ENCODE measurements at regions not wholly inside any gene's neighbourhood (a gene's known extent, or its start where the extent isn't known, plus 50 kb on each side); places are given as distances from the start of the nearest gene placed in this dataset.

- H3K4me1 ChIP-seq = no peaks in the 10 kb centered on the region
- H3K36me3 ChIP-seq = no peaks in the 10 kb centered on the region
- H3K4me3 ChIP-seq = no peak overlapping the region
- H3K9me3 ChIP-seq = no peaks in the 10 kb centered on the region
- no peak for DNase-seq (ENCODE audit: low spot score)
- no peaks in the 10 kb centered on the region for H3K27me3 ChIP-seq
- TF ChIP-seq, protein P1, sequence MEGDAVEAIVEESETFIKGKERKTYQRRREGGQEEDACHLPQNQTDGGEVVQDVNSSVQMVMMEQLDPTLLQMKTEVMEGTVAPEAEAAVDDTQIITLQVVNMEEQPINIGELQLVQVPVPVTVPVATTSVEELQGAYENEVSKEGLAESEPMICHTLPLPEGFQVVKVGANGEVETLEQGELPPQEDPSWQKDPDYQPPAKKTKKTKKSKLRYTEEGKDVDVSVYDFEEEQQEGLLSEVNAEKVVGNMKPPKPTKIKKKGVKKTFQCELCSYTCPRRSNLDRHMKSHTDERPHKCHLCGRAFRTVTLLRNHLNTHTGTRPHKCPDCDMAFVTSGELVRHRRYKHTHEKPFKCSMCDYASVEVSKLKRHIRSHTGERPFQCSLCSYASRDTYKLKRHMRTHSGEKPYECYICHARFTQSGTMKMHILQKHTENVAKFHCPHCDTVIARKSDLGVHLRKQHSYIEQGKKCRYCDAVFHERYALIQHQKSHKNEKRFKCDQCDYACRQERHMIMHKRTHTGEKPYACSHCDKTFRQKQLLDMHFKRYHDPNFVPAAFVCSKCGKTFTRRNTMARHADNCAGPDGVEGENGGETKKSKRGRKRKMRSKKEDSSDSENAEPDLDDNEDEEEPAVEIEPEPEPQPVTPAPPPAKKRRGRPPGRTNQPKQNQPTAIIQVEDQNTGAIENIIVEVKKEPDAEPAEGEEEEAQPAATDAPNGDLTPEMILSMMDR (IDR thresholded peaks at IDR 0.05) = no peak
- no peak overlapping the region for H3K27ac ChIP-seq
These were observed 175.9 kb upstream of the NR5A2 start for GRCh38 chr1:199851439-199852140.

- TF ChIP-seq, protein P1 (IDR thresholded peaks at IDR 0.05) = no peak
- no peak for DNase-seq (ENCODE audit: low spot score)
- no peak overlapping the region for H3K4me3 ChIP-seq
- no peaks in the 10 kb centered on the region for H3K36me3 ChIP-seq
- no peaks in the 10 kb centered on the region for H3K27me3 ChIP-seq
- H3K27ac ChIP-seq = no peak overlapping the region
- H3K9me3 ChIP-seq = no peaks in the 10 kb centered on the region
- H3K4me1 ChIP-seq = no peaks in the 10 kb centered on the region
These were observed 172.7 kb upstream of the NR5A2 start for GRCh38 chr1:199854686-199855321.

DNA sequence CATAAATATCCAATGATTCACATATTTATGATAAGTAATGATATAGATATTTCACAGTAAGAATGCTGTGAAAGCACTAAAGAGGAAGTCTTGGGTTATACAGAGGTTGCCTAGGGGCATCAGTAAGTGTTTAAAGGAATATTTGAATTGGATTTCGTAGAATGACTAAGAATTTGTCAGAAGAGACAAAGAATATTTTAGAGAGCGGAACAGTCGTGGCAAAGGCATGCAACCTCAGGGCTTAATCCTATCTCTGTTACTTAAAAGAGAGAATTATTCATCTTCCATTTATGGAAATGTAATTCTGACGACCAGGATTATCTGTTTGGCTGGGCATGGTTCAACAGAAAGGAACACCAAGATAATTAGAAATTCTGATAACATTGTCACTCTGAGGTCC, 171.9 kb upstream of the NR5A2 start:
- Histone ChIP-seq H3K9me3 (no peaks in the 10 kb centered on the region), H3K36me3 (no peaks in the 10 kb centered on the region), H3K27me3 (no peaks in the 10 kb centered on the region), H3K4me1 (no peaks in the 10 kb centered on the region), H3K4me3 (no peak overlapping the region), H3K27ac (no peak overlapping the region)
- TF ChIP-seq, protein P1 (IDR thresholded peaks at IDR 0.05) = no peak
- DNase-seq (ENCODE audit: low spot score) = no peak

DNA sequence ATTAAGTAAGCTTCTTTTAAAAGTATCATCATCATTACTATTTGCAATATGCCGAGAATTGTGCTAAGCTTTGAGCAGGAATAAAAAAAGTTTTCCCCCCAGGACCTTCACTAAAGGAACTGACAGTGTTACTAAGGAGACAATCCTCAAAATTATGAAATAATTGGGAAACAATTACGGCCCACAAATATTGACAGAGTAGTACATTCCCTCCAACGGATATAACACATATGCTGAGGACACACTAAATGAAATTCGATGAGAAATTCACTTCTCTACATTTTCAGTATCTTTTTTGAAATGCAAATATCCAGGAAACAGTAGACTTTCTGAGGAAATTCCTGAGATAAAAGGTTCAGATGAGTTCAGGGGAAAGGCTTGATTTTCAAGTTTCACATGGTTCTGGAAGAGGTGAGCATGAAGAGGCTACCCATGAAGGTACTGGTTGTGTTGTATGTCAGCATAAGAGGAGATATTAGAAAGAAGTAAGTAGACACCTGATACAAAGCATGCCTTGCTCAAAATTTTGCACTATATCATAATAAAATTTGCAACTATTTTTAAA, 171.2 kb upstream of the NR5A2 start:
- H3K4me3 ChIP-seq = no peak overlapping the region
- no peaks in the 10 kb centered on the region for H3K9me3 ChIP-seq
- no peaks in the 10 kb centered on the region for H3K27me3 ChIP-seq
- H3K27ac ChIP-seq = no peak overlapping the region
- no peaks in the 10 kb centered on the region for H3K4me1 ChIP-seq
- no peak for DNase-seq (ENCODE audit: low spot score)
- H3K36me3 ChIP-seq = no peaks in the 10 kb centered on the region
- TF ChIP-seq, protein P1 (IDR thresholded peaks at IDR 0.05) = no peak

DNA sequence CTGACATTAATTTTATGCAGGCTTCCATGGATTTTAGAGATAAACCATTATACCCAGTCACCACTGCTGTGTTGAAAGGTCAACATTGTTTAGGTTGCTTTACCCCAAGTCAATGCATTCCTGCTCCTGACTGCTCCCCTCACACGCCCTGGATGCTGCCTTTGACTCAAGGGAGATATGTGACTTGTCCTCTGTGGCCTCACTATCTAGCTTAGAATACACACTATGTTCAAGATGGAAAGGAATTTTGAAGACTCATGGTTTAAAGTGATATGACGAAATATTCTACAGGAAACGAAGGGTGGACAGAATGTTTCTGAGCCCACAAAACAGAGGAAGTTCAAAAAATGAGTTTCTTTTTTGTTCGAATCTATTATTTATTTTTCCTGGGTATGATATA, 170.4 kb upstream of the NR5A2 start:
- Histone ChIP-seq H3K9me3 (no peaks in the 10 kb centered on the region), H3K27me3 (no peaks in the 10 kb centered on the region), H3K27ac (no peak overlapping the region), H3K36me3 (no peaks in the 10 kb centered on the region), H3K4me1 (no peaks in the 10 kb centered on the region), H3K4me3 (no peak overlapping the region)
- no peak for DNase-seq (ENCODE audit: low spot score)
- TF ChIP-seq, protein P1 (IDR thresholded peaks at IDR 0.05) = no peak

All from right atrium auricular region (tissue), 2 donors.